ENCODE measurements at regions not wholly inside any gene's neighbourhood (a gene's known extent, or its start where the extent isn't known, plus 50 kb on each side); places are given as distances from the start of the nearest gene placed in this dataset.

GRCh38 chr3:174675406-174675805 is 183.7 kb upstream of the NAALADL2 start:
- no peak for DNase-seq

- DNase-seq: no peak
Observed at GRCh38 chr3:174681784-174682183, 177.3 kb upstream of the NAALADL2 start.

GRCh38 chr3:174685796-174686195 is 173.3 kb upstream of the NAALADL2 start:
- DNase-seq: no peak

- no peak for DNase-seq
Observed at GRCh38 chr3:174697310-174697709, 161.8 kb upstream of the NAALADL2 start.

DNA sequence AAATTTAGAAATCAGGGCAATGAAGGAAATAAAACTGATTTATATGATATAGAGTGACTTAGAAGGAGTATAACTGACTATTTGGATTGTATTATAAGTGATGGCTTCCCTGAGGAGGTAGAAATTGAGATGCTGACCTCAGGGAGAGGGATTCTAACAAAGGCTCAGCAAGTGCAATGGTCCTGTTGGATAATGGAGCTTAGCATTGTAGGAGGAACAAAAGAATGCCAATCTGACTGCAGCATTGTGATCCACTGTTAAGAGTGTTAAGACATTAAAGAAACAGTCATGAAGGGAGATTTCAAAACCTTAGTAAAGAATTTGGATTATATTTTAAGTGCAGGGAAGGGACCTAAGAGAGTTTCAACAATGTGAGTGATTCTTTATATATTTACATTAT is 158.4 kb upstream of the NAALADL2 start:
- DNase-seq: no peak

DNA sequence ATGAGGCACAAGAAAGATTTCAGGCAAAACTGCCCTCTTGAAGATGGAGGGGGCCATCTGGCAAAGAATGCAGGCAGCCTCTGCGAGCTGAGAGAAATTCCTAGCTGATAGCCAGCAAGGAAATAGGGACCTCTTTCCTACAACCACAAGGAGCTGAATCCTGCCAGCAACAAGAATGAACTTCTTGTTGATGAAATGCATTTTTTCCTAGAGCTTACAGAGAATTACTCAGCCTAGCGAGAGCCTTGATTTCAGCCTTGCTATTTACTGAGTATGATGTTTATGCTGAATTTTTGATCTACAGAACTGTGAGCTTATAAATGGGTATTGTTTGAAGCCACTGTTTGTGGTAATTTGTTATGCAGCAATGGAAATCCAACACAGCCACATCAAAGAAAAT is 148.5 kb upstream of the NAALADL2 start:
- DNase-seq: no peak

DNA sequence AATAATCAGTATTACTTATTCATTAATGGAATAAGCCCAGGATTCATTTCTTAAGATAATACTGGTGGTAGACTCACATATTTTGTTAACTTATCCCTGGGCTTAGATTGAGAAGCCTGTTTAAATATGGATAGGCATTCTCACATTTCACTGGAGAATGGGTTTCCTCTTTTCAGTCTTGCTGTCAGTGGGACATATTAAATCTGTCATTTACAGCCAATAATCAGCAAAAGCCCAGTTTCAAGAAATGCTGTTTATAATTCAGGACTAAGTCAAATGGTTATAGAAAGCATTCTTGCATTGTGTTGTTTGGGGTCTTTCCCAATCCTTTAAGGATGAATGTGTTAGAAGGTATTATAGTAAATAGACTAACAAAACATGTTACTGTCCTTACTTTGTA is 143.7 kb upstream of the NAALADL2 start:
- DNase-seq: no peak

DNA sequence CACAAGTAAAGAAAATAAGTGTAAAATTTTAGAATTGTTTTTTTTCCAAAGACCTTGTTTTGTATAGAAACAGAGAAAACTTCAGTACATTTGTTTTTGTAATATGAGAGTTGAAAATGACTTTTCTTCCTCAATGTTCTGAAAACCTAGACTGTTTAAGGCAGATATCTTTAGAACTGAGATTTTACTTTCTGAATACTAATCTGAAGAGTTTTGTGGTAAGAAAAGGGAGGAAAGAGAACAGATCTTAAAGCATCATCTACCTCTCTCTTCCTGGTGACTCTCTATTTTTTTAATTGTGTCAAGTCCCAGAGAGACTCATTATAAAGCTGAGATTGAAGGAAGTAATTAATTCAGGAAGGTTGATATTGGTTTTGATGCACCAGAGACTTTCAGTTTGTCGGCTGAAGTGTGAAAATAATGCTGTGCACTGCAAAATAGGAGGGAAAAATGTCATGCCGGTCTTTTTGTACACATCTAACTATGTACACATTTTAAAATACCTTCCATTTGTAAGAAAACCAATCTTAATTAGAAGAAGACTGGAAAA is 142.1 kb upstream of the NAALADL2 start:
- no peak for DNase-seq

DNA sequence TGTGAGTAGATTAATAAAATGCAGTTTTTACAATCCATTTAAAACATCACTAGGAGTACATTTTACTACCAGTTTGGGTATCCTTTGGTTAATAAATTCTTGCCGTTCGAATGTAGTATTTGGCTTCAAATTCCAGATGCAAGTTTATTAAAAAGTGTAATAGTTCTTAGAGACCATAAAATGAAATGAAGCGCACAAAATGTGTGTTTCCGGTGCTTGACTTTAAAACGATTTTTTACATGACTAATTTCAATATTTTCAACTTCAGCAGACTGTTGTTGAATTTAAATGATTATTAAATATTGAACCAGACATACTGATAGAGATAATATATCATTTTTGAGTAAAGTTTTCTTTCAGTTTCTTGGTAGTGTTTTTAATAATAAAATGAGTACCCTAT is 138.4 kb upstream of the NAALADL2 start:
- no peak for DNase-seq

DNA sequence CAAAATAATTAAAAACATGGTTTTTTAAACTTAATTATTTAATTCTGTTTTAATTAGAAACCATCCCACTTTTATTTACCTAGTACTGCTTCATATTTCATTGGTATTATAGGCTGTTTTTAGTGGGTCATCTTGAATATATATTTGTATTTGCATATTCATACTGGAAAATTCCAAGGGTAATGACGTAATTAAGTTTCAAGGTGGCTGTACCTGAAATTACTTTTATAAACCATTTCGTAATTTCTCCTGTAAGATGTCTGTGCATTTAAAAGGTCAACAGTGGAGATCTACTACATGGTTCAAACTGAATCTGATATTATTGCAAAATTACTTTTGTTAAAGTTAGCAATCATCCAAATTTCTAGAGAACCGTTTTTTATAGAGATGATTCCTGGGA is 133.8 kb upstream of the NAALADL2 start:
- no peak for DNase-seq

DNA sequence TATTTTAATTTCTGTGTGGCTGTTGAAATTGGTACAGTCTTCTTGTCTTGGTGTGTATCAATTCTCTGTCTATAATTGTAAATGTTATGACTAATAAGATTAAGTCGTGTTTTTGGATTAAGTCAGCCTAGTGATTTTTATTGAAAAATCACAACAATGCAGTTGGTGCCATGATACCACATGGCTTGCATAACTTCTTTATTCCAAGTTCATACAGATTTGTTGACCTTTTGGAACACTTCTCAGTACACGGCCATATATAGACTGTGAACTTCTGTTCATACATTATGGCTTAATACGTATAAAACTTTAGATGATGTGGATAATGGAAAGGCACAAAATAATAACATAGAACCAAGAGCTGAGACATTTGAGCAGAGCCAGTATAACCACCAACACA is 121.2 kb upstream of the NAALADL2 start:
- no peak for DNase-seq

DNA sequence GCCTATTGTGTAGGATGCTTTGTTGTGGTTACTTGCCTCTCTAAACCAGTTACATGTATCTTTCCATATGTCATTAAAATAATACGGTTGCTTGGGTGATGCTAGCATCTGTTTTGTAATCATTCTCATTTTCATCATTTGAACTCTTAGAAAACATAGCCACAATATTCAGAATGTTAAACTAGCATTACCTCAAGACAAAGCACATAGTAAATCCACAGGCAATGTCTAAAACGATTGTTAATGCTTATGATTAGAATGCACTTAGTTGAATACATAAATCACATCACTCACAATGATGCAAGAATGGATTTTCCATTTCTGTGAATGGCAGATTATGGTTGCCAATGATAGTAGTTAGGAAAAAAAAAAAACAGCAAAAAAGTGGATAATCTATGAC is 110.0 kb upstream of the NAALADL2 start:
- no peak for DNase-seq

DNA sequence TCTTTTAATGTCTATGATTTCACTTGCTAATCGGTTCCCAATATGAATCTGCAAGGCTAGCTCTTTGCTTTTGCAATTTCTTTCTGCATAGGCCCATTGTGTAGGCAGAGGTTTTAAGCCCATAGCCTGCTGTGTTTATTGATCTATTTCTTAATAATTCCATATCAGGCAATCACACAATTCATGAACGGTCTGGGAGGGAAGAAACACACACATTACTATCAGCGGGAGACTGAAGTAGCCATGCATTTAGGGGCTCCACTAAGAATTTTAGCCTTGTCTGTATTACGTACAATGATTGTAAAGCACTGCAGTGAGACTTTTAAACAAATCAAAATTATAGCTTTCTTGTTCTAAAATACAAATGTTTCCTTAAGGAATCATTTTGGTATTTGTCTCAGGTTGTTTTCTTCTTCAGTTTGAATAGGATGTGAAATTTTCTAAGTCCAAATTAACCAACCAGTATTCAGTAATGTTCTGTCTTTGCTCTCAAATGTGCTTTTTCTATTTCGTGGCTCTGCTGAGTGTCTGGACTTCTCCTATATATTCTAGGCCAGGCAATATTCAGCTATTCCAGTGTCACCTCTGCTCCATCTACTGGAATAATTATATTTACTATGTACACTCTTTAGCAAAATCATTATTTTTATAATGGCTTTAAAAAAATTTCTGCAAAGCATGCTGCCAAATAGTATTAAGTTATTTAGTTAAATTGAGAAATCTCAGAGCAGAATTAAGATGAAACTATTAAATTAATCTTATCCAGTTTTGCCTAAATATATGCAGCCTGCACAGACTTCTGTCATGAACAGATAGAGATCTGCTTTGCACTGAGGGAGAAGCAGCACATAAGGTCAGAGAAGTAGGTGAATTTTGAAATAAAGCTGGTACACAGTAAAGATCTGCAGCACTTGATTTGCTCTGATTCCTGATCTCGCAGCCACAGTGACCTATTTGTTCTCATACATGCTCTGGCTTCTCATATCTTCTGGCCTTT is 103.0 kb upstream of the NAALADL2 start:
- DNase-seq: no peak

DNA sequence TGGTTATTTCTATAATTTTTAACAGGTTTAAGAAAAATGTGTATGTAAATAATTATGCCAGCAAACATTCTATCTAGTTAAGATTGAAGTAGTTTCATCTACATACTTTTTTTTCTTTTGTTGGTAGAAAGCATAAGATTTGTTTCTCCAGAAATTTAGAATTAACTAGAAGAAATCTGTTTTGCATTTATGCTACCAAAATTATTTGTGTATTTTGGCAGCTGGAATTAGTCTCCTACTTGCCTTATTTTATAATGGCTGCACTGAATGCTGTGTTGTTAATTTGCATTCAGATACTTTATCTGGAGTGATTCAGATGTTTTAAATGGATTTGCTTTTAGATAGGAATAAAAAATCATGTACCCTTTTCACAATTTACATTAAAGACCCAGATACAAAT is 100.2 kb upstream of the NAALADL2 start:
- no peak for DNase-seq

DNA sequence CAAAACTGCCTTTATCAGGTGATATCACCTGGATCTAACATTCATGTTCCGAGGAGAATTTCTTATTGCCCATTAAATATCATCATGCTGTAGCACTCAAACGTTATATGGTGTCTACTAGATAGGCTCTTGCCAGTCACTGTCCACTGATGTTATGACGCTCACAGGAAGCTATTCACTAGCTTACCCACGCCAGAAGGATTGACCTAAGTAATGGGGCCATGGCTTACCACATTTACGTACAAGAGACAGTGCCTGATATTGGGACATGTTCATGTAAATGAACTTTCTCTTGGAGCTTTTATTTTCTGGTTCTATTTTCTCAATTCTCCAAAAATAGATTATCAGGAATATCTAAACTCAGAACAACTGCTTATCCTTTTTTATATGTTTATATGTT is 91.7 kb upstream of the NAALADL2 start:
- DNase-seq: no peak

- no peak for DNase-seq
Observed at GRCh38 chr3:174767853-174768382, 91.2 kb upstream of the NAALADL2 start.

DNA sequence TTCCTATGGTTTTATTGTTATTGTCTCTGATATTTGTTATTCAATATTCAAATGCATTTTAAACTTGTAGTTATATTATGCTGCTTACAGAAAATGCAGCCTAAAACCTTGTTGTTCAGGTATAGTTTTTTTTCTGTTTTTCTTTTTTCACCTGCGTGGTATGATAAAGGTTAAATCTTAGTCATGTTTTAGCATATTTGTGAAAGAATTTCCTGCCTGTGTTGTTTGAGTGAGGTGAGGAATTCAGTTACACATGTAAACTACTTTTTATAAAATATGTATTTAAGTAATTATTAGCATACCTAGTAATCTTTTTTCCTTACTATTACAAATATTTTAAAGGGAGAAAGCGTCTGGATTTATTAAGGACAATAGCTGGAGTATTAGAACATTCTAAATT is 90.0 kb upstream of the NAALADL2 start:
- no peak for DNase-seq

- no peak for DNase-seq
Observed at GRCh38 chr3:174775603-174776002, 83.5 kb upstream of the NAALADL2 start.

DNA sequence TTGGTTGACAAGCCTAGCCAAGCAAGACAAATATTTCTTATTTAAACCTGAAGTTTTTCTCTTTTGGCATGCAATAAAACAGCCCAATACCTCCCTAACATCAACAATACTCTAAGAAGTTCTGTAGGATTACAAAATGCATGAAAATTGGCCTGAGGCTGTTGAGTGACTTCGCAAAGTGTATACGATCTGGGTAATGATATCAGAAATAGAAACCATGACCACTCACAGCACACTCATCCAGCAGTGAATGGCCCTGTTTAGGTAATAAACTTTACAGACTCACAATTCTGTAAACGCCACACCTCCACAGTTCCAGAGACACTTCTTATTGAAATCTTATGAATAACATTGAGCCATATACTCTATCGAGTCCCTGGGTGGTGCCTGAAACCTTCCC is 83.0 kb upstream of the NAALADL2 start:
- DNase-seq: no peak

GRCh38 chr3:174776636-174777035 is 82.5 kb upstream of the NAALADL2 start:
- no peak for DNase-seq

- no peak for DNase-seq
Observed at GRCh38 chr3:174777813-174778212, 81.3 kb upstream of the NAALADL2 start.

GRCh38 chr3:174783502-174783901 is 75.6 kb upstream of the NAALADL2 start:
- no peak for DNase-seq

- no peak for DNase-seq
Observed at GRCh38 chr3:174784206-174784934, 74.8 kb upstream of the NAALADL2 start.

DNA sequence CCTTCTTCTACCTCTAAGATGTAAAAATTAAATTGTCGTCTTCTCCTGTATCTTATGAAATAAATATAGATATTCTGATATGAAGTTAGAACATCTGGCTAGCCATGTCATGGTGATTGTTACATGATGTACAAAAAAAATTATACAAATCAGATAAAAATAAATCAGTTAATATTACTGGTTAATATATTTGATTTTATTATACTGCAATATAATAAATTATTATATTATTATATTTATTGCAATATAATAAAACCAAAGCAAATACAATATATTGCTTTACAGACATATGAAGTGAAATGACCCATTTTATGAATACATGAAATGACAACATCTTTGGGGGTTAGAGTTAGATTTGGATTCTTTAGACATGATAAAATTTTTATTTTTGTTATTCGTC is 72.3 kb upstream of the NAALADL2 start:
- DNase-seq: no peak
